GM08714 (cell line): ENCODE measurements at regions not wholly inside any gene's neighbourhood (a gene's known extent, or its start where the extent isn't known, plus 50 kb on each side); places are given as distances from the start of the nearest gene placed in this dataset.

ENCODE experiments used
- H3K4me3 ChIP-seq: fragments of 200-500 bp; sonication (Bioruptor generic); 2 replicates; pipeline ENCODE4 v1.5.1; 2014; ENCODE audit warnings: mild to moderate bottlenecking, low read length, inconsistent platforms
- ZNF274 ChIP-seq: IDR thresholded peaks from 2 replicates; pipeline ENCODE4 v1.6.1; 2012; ENCODE audit warnings: mild to moderate bottlenecking, low read depth, low read length

GRCh38 chr15:47434596-47434995 is 282.7 kb upstream of the SEMA6D start:
- TF ChIP-seq ZNF274: no peak
- no peak overlapping the region for H3K4me3 ChIP-seq

- no peak for TF ChIP-seq ZNF274
- no peak overlapping the region for H3K4me3 ChIP-seq
These were observed 279.8 kb upstream of the SEMA6D start for GRCh38 chr15:47437491-47437890.

- TF ChIP-seq ZNF274: no peak
- H3K4me3 ChIP-seq: no peak overlapping the region
These were observed 277.9 kb upstream of the SEMA6D start for GRCh38 chr15:47439146-47440111.

- no peak overlapping the region for H3K4me3 ChIP-seq
- no peak for TF ChIP-seq ZNF274
These were observed 274.9 kb upstream of the SEMA6D start for GRCh38 chr15:47442371-47442770.

GRCh38 chr15:47443839-47444238 is 273.5 kb upstream of the SEMA6D start:
- no peak for TF ChIP-seq ZNF274
- no peak overlapping the region for H3K4me3 ChIP-seq

- no peak overlapping the region for H3K4me3 ChIP-seq
- no peak for TF ChIP-seq ZNF274
These were observed 271.4 kb upstream of the SEMA6D start for GRCh38 chr15:47445723-47446392.

GRCh38 chr15:47460795-47461573 is 256.3 kb upstream of the SEMA6D start:
- no peak overlapping the region for H3K4me3 ChIP-seq
- no peak for TF ChIP-seq ZNF274

GRCh38 chr15:47461652-47462141 is 255.6 kb upstream of the SEMA6D start:
- TF ChIP-seq ZNF274: no peak
- no peak overlapping the region for H3K4me3 ChIP-seq

GRCh38 chr15:47466357-47466756 is 250.9 kb upstream of the SEMA6D start:
- no peak overlapping the region for H3K4me3 ChIP-seq
- no peak for TF ChIP-seq ZNF274

GRCh38 chr15:47470983-47471382 is 246.3 kb upstream of the SEMA6D start:
- TF ChIP-seq ZNF274: no peak

GRCh38 chr15:47473106-47473725 is 244.1 kb upstream of the SEMA6D start:
- no peak overlapping the region for H3K4me3 ChIP-seq
- no peak for TF ChIP-seq ZNF274

More at GRCh38 chr15:47470983-47471382, 246.3 kb upstream of the SEMA6D start:
- no peak overlapping the region for H3K4me3 ChIP-seq

- TF ChIP-seq ZNF274: no peak
- no peak overlapping the region for H3K4me3 ChIP-seq
These were observed 243.5 kb upstream of the SEMA6D start for GRCh38 chr15:47473832-47474231.

- no peak overlapping the region for H3K4me3 ChIP-seq
- no peak for TF ChIP-seq ZNF274
These were observed 242.0 kb upstream of the SEMA6D start for GRCh38 chr15:47475336-47475735.

GRCh38 chr15:47477341-47477740 is 240.0 kb upstream of the SEMA6D start:
- no peak overlapping the region for H3K4me3 ChIP-seq
- no peak for TF ChIP-seq ZNF274

- H3K4me3 ChIP-seq: no peak overlapping the region
- no peak for TF ChIP-seq ZNF274
These were observed 233.2 kb upstream of the SEMA6D start for GRCh38 chr15:47484059-47484458.
